ENCODE measurements at regions not wholly inside any gene's neighbourhood (a gene's known extent, or its start where the extent isn't known, plus 50 kb on each side); places are given as distances from the start of the nearest gene placed in this dataset.

DNA sequence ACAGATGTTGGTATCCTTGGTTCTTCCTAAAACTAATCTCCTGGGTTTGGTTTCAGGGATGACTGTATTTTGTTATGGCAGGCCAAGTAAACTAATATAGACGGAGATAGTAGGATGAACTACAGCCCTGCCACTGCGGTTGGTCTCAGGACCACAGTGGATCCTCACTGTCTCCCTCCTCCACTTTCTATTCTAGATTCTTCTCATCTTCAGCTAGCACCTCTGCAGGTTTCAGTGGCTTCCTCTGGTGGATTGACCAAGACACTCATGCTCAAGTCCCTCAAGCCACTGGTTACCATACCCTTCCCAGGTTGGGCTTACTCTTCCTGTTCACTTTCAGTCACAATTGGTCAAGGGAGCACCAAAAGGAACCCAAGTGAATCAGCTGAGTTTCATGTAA lies 71.1 kb upstream of the CLDN18 start:
- Histone ChIP-seq H4K5ac (ENCODE audit: insufficient read length, low read depth, low read length) (no peak overlapping the region), H3K79me1 (ENCODE audit: insufficient read depth, low read depth, low read length, poor library complexity, severe bottlenecking) (no peaks in the 10 kb centered on the region), H3K18ac (ENCODE audit: insufficient read length, low read depth, low read length) (no peak overlapping the region), H2BK20ac (ENCODE audit: low read depth, low read length, poor library complexity, severe bottlenecking) (no peak overlapping the region), H2BK12ac (ENCODE audit: insufficient read length, low read depth, low read length) (no peak overlapping the region), H3K56ac (ENCODE audit: insufficient read length, low read depth, low read length) (no peak overlapping the region), H4K91ac (ENCODE audit: insufficient read length, low read depth, low read length) (no peak overlapping the region), H3K79me2 (ENCODE audit: insufficient read depth, low read length) (no peaks in the 10 kb centered on the region), H2BK120ac (ENCODE audit: low read depth, low read length, poor library complexity, severe bottlenecking) (no peak overlapping the region), H3T11ph (ENCODE audit: low read length) (no peak overlapping the region), H2AK5ac (ENCODE audit: insufficient read length, low read length) (no peak overlapping the region), H3K14ac (ENCODE audit: insufficient read depth, low read length) (no peak overlapping the region), H3K27ac (ENCODE audit: insufficient read length, low read depth, low read length) (no peak overlapping the region), H3K23ac (ENCODE audit: insufficient read length, low read depth, low read length) (no peak overlapping the region), H3K9me3 (ENCODE audit: control insufficient read depth, low read depth, low read length) (no peaks in the 10 kb centered on the region), H3K9ac (ENCODE audit: extremely low read depth, insufficient read length, low read length) (no peak overlapping the region), H2AFZ (ENCODE audit: low read length) (no peak overlapping the region), H3K27me3 (ENCODE audit: insufficient read depth, low read length) (no peaks in the 10 kb centered on the region; the same call in 1 of the 2 replicates), H4K20me1 (ENCODE audit: control insufficient read depth, insufficient read depth, insufficient read length) (no peaks in the 10 kb centered on the region), H3K23me2 (ENCODE audit: insufficient read length, low read depth, low read length, poor library complexity, severe bottlenecking) (no peaks in the 10 kb centered on the region), H2BK5ac (ENCODE audit: insufficient read length, low read length) (no peak overlapping the region), H3K4ac (ENCODE audit: low read depth, low read length) (no peak overlapping the region), H2BK15ac (ENCODE audit: low read depth, low read length) (no peak overlapping the region), H4K8ac (replicated peaks; ENCODE audit: insufficient read length, low read depth, low read length) (no peak overlapping the region), H3K4me2 (ENCODE audit: insufficient read depth, insufficient read length, low read length) (no peak overlapping the region), H3K4me1 (ENCODE audit: insufficient read depth, low read length) (no peaks in the 10 kb centered on the region)
- H3K4me3 Mint-ChIP-seq = no peak overlapping the region
- no peaks in the 10 kb centered on the region for H3K27me3 Mint-ChIP-seq (ENCODE audit: low read depth)
- no peak overlapping the region for H3K27ac Mint-ChIP-seq
- no peak for TF ChIP-seq CTCF (conservative IDR thresholded peaks at IDR 0.05)
- no peak for DNase-seq
- no peaks in the 10 kb centered on the region for H3K4me1 Mint-ChIP-seq
- WGBS (ENCODE audit: extremely low coverage, insufficient read length, low lambda C conversion rate) = no CpG with 5 or more reads among the region's 2 CpGs
- no peaks in the 10 kb centered on the region; a peak in 2 of 5 replicates for H3K9me3 Mint-ChIP-seq
- no peaks in the 10 kb centered on the region; a peak in 1 of 7 replicates for H3K36me3 Mint-ChIP-seq (ENCODE audit: insufficient read depth in 1 of 3, low read depth in 3 of 3)

All from H9 (cell line).